ENCODE measurements at regions not wholly inside any gene's neighbourhood (a gene's known extent, or its start where the extent isn't known, plus 50 kb on each side); places are given as distances from the start of the nearest gene placed in this dataset.

DNA sequence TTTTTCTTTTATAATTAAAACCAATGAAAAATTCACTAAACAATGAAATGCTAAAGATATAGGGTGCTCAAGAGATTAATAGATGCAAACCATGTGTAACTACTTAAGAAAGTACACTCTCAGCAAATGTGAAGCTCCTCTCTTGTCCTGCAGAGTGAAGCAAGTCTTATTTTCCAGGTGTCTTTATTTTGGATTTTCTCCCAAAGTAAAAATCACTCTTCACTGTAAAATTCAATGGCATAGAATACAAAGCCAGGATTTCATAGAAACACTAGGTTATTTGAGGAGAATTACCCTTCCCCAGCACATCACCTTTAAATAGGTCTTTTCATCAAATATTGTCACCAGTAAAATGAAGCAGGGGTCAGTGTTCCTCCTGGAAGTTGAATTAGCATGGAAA is 57.0 kb upstream of the GIMD1 start:
- TF ChIP-seq, protein P1, sequence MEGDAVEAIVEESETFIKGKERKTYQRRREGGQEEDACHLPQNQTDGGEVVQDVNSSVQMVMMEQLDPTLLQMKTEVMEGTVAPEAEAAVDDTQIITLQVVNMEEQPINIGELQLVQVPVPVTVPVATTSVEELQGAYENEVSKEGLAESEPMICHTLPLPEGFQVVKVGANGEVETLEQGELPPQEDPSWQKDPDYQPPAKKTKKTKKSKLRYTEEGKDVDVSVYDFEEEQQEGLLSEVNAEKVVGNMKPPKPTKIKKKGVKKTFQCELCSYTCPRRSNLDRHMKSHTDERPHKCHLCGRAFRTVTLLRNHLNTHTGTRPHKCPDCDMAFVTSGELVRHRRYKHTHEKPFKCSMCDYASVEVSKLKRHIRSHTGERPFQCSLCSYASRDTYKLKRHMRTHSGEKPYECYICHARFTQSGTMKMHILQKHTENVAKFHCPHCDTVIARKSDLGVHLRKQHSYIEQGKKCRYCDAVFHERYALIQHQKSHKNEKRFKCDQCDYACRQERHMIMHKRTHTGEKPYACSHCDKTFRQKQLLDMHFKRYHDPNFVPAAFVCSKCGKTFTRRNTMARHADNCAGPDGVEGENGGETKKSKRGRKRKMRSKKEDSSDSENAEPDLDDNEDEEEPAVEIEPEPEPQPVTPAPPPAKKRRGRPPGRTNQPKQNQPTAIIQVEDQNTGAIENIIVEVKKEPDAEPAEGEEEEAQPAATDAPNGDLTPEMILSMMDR (IDR thresholded peaks at IDR 0.05) = no peak
- TF ChIP-seq POLR2A (IDR thresholded peaks at IDR 0.05) = no peak
